BJ (cell line): ENCODE measurements at regions not wholly inside any gene's neighbourhood (a gene's known extent, or its start where the extent isn't known, plus 50 kb on each side); places are given as distances from the start of the nearest gene placed in this dataset.

ENCODE experiments used
- CTCF ChIA-PET: fragments of 350-600 bp; formaldehyde crosslinking; extraction: SDS; loops from one replicate; lab custom pipeline; 2021; ENCODE audit warnings: antibody characterized with exemption, inconsistent platforms; lab: Yijun Ruan, JAX
- POLR2A ChIA-PET: fragments of 300-600 bp; sonication (Branson Sonifier 250); formaldehyde crosslinking; extraction: SDS; loops from one replicate; lab custom pipeline; 2021; ENCODE audit warnings: antibody characterized with exemption; lab: Charles Lee
- DNase-seq: peaks from one replicate; pipeline ENCODE4 v3.0.0-alpha.2; 2011; ENCODE audit warnings: low read depth
- H3K27me3 ChIP-seq: 2 replicates; pipeline ENCODE4 v1.6.0; 2011; ENCODE audit warnings: low read length; ENCODE audit not compliant: control insufficient read depth, insufficient read depth
- H3K36me3 ChIP-seq: 2 replicates; pipeline ENCODE4 v1.5.1; 2011; ENCODE audit warnings: low read length; ENCODE audit not compliant: control insufficient read depth, insufficient read depth
- H3K4me3 ChIP-seq: 2 replicates; pipeline ENCODE4 v1.5.1; 2011; ENCODE audit warnings: low read depth, mild to moderate bottlenecking, control low read depth, low read length
- TF ChIP-seq, protein P1 (sequence below): IDR thresholded peaks from 2 replicates; pipeline ENCODE4 v1.5.1; 2011; ENCODE audit warnings: low read depth, mild to moderate bottlenecking, control low read depth, inconsistent platforms, low read length, moderate library complexity; ENCODE audit not compliant: insufficient read depth

DNA sequence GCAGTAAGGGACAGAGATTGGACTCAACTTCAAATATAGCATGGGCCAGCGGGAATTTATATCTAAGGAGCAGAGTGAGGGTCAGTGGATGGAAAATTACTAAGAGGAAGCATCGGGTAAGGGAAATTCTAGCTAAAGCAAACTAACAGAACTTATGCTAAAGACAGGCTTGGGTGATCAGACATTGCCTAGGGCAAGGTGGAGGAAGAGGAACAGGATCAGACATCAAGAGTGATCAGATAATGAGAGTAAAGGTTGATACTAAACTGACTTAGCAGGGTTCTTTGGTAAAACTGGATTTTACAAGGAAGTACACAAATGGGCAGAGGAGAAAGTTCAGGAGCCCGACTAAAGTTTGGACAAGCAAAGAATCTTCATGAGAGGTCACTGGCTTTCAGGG lies 86.3 kb upstream of the TOM1L1 start:
- Histone ChIP-seq H3K4me3 (no peak overlapping the region), H3K36me3 (no peaks in the 10 kb centered on the region), H3K27me3 (no peaks in the 10 kb centered on the region)
- ChIA-PET CTCF (no interaction called here), POLR2A (no interaction called here)
- DNase-seq = no peak
- TF ChIP-seq, protein P1, sequence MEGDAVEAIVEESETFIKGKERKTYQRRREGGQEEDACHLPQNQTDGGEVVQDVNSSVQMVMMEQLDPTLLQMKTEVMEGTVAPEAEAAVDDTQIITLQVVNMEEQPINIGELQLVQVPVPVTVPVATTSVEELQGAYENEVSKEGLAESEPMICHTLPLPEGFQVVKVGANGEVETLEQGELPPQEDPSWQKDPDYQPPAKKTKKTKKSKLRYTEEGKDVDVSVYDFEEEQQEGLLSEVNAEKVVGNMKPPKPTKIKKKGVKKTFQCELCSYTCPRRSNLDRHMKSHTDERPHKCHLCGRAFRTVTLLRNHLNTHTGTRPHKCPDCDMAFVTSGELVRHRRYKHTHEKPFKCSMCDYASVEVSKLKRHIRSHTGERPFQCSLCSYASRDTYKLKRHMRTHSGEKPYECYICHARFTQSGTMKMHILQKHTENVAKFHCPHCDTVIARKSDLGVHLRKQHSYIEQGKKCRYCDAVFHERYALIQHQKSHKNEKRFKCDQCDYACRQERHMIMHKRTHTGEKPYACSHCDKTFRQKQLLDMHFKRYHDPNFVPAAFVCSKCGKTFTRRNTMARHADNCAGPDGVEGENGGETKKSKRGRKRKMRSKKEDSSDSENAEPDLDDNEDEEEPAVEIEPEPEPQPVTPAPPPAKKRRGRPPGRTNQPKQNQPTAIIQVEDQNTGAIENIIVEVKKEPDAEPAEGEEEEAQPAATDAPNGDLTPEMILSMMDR = no peak

DNA sequence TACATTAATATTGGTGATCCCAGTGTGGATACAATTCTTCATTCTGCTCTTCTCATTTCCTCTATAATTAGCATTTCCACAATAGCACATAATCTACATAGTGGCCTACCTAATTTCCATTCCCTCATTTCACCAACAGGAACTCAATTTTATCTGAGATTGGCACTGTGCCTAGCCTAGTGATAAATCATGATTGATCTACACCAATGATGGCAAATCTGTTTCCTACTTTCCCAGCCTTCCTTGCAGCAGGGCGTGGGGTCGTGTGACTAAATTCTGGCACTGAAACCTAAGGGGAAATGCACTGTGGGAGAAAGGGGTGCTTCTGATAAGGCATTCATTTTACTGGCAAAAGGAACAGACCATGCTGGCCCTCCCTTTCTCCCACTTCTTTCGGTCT lies 66.6 kb upstream of the TOM1L1 start:
- H3K36me3 ChIP-seq = no peaks in the 10 kb centered on the region
- ChIA-PET CTCF (no interaction called here), POLR2A (no interaction called here)
- H3K4me3 ChIP-seq = no peak overlapping the region
- TF ChIP-seq, protein P1 = no peak
- H3K27me3 ChIP-seq = no peaks in the 10 kb centered on the region
- DNase-seq = no peak

- no peaks in the 10 kb centered on the region for H3K36me3 ChIP-seq
- CTCF ChIA-PET = no interaction called here
Observed at GRCh38 chr17:54835015-54835414, 65.6 kb upstream of the TOM1L1 start.

GRCh38 chr17:54836723-54837462 lies 63.8 kb upstream of the TOM1L1 start:
- ChIA-PET CTCF (no interaction called here), POLR2A (no interaction called here)
- no peaks in the 10 kb centered on the region for H3K36me3 ChIP-seq
- H3K4me3 ChIP-seq = no peak overlapping the region
- no peak for DNase-seq
- H3K27me3 ChIP-seq = no peaks in the 10 kb centered on the region
- TF ChIP-seq, protein P1 = no peak

More at GRCh38 chr17:54835015-54835414, 65.6 kb upstream of the TOM1L1 start:
- no peak for DNase-seq
- no peaks in the 10 kb centered on the region for H3K27me3 ChIP-seq
- TF ChIP-seq, protein P1 = no peak
- H3K4me3 ChIP-seq = no peak overlapping the region
- POLR2A ChIA-PET = no interaction called here

DNA sequence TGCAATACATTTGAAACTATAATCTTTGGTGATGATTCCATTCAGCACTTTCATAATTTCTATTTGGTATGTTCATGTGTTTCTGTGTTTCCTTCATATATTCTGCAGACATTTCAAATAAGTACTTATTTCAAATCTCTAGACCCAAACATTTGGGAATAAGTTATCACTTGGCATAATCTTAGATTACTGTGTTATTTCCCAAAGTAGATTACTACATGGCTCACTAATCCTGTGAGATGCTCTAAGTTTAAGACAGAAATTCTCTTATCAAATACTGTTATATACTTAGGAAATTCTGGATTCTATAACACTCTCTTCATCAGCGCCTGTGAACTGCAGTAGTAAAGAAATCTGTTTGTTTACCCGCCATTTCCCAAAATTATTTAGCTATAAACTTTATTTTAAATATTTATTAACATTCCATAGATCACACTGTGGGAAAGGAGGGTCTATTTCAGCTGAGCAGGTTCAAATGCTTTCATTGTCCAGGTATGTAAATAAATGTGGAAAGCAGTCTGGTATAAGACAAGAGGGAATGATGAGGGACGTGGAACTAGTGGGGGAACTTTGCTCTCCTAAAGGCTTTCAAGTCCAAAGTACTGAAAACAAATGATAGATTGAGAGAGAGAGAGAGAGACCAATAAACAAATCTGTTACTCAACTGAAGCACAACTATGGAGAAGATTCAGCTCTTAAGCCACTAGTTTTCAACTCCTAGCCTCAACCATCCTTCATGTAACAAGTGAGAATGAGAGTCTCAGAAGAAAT lies 61.8 kb upstream of the TOM1L1 start:
- TF ChIP-seq, protein P1 = no peak
- Histone ChIP-seq H3K36me3 (no peaks in the 10 kb centered on the region), H3K27me3 (no peaks in the 10 kb centered on the region), H3K4me3 (no peak overlapping the region)
- DNase-seq = no peak
- POLR2A ChIA-PET = no interaction called here
- CTCF ChIA-PET = no interaction called here
